CD4-positive, CD25-positive, alpha-beta regulatory T cell (primary cell): ENCODE measurements at regions not wholly inside any gene's neighbourhood (a gene's known extent, or its start where the extent isn't known, plus 50 kb on each side); places are given as distances from the start of the nearest gene placed in this dataset.
A peak's percentile ranks its signal among the peaks of the same experiment; 100 is the strongest.

Source experiments
- ATAC-seq, 2 donors: fragments of 150-1000 bp; cut with Tn5 transposase; one replicate each; pipeline ENCODE4 v1.10.0; 2021; ENCODE audit warnings: low read depth in 2 of 2, moderate number of reproducible peaks in 2 of 2, moderate library complexity in 1 of 2
- DNase-seq, 3 donors: peaks; one replicate each; pipeline versions ENCODE4 v3.0.0 to v3.0.0-alpha.2; 2012 to 2022; ENCODE audit warnings: mixed read lengths in 1 of 3
- H3K27ac ChIP-seq: one replicate; pipeline ENCODE4 v1.7.0; 2013; ENCODE audit warnings: mild to moderate bottlenecking, low read length; ENCODE audit not compliant: insufficient read depth, poor library complexity, severe bottlenecking
- H3K27me3 ChIP-seq: one replicate; pipeline ENCODE4 v1.7.0; 2013; ENCODE audit warnings: low read length; ENCODE audit not compliant: control insufficient read depth, insufficient read depth
- H3K36me3 ChIP-seq: one replicate; pipeline ENCODE4 v1.7.0; 2013; ENCODE audit warnings: mild to moderate bottlenecking, low read length, moderate library complexity; ENCODE audit not compliant: control insufficient read depth, insufficient read depth
- H3K4me1 ChIP-seq: 2 replicates; pipeline ENCODE4 v1.7.0; 2013; ENCODE audit warnings: mild to moderate bottlenecking, low read length; ENCODE audit not compliant: insufficient read depth, control insufficient read depth, poor library complexity, severe bottlenecking
- H3K4me3 ChIP-seq: one replicate; pipeline ENCODE4 v1.7.0; 2013; ENCODE audit warnings: low read depth, mild to moderate bottlenecking, low read length, moderate library complexity
- H3K9me3 ChIP-seq, 2 experiments: 1 replicate in 1 of 2; 2 replicates in 1 of 2; pipeline ENCODE4 v1.7.0; 2013; ENCODE audit warnings: low read length in 2 of 2, mild to moderate bottlenecking in 1 of 2, moderate library complexity in 1 of 2; ENCODE audit not compliant: control insufficient read depth in 2 of 2
- H3K27ac Mint-ChIP-seq, 3 donors: one replicate each; pipeline ENCODE4 v1.8.0; 2020 to 2022; ENCODE audit warnings: mild to moderate bottlenecking in 3 of 3, mixed read lengths in 3 of 3, moderate library complexity in 2 of 3
- H3K27me3 Mint-ChIP-seq: one replicate; pipeline ENCODE4 v1.8.0; 2022; ENCODE audit warnings: mild to moderate bottlenecking, mixed read lengths
- H3K36me3 Mint-ChIP-seq: one replicate; pipeline ENCODE4 v1.8.0; 2020; ENCODE audit warnings: mixed read lengths
- H3K4me1 Mint-ChIP-seq, 4 donors: one replicate each; pipeline ENCODE4 v1.8.0; 2020 to 2022; ENCODE audit warnings: mixed read lengths in 4 of 4, mild to moderate bottlenecking in 1 of 4
- H3K4me3 Mint-ChIP-seq, 4 donors: one replicate each; pipeline ENCODE4 v1.8.0; 2020 to 2022; ENCODE audit warnings: mild to moderate bottlenecking in 4 of 4, mixed read lengths in 4 of 4, moderate library complexity in 3 of 4
- H3K9me3 Mint-ChIP-seq, 7 donors: one replicate each; pipeline ENCODE4 v1.8.0; 2020 to 2022; ENCODE audit warnings: mixed read lengths in 7 of 7, mild to moderate bottlenecking in 3 of 7, moderate library complexity in 2 of 7

DNA sequence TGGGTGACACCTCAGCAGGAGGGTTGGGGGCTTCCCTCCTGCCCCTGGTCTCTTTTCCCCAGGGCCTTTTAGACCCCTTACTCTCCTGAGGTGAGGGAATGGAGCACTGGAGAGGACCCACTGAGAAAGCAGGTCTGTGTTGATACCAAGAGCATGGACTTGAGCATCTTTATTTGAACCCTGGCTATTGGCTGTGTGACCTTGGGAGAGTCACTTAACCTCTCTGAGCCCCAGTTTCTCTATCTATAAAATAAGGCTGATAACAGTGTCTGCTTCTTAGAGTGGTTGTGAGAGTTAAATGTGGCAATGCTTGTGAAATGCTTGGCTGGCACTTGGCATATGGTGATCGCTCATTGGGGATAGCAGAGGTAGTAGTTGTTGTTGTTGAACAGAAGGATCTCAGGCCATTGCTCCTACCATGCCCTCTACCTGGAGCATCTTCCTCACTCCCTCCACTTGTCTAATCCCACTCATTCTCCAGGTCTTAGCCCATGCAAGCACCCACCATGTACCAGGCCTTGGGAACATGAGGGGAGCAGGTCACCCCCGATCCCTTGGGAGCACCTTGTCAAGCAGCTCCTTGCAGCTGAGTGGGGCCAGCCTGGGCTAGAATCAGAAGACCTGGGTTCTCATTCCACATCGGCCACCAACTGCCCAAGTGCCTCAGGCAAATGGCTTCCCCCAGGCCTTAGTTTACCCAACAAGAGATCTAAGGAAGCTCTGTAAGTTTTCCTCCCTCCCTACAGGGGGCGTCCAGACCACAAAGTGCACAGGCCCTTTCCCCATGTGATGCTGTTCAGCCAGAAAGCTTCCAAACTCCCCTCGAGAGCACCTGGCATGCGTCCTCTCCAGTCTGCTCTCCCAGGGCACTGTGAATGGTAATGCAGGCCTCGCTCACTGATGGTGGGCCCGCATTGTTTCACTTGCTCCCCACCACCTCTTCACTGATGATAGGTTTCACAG lies 96.7 kb downstream of the LSM3 start:
- Histone ChIP-seq H3K9me3 (no peaks in the 10 kb centered on the region), H3K27ac (no peak overlapping the region), H3K4me3 (no peak overlapping the region), H3K27me3 (no peaks in the 10 kb centered on the region), H3K4me1 (no peaks in the 10 kb centered on the region), H3K36me3 (no peaks in the 10 kb centered on the region)
- Mint-ChIP-seq H3K4me1 (peaks cover 0 to 2% (median 0%) of the 10 kb centered on the region in 4 donors), H3K4me3 (no peak overlapping the region), H3K36me3 (no peaks in the 10 kb centered on the region), H3K27ac (no peak overlapping the region), H3K9me3 (peaks cover 0 to 1% (median 0%) of the 10 kb centered on the region in 7 donors), H3K27me3 (no peaks in the 10 kb centered on the region)
- DNase-seq = peak in 1 of 3 donors; percentile 39
- ATAC-seq = no peak

DNA sequence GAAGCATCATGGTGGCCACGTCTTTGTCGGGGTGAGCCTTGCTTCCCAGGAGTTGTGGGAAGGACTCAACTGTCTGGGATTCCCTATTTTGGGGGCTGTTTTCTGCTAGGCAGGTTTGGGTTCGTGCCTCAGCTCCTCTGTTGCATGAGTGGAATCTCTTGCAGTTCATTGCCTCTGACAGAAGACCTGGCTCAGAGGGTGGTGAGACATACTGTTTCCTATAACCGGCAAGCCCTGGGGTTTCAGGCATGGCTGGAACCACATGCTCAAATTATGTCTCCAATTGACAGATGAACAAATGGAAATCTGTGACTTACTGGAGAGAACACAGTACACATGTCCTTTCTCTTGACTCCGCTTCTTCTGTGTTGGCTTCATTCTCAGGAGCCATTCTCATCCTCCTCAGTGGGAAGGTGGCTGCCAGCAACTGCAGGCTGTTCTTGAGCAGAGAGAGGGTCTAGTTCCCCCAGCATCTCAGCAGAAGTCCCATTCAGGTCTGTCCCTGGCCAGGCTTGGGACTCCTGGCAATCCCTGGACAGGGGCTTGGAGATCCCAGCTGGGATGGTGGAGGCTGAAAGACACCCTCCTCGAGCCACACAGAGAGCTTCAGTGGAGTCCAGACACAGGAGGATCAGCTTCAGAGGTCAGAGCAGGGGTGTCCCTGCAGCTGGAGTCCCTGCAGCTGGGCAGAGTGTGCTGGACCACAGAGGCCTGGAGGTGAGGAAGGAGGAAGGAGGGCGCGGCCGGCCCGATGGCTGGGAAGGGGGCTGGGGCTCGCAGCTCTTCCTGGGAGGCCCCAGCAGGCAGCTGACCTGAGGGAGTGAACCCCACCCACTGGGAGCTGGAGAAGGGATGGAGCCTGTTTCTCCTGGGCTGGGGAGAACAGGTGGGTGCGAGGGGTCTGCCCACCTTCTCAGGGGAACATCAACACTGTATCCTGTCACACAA lies 97.6 kb downstream of the LSM3 start:
- Mint-ChIP-seq H3K4me1 (peaks cover 0 to 2% (median 0%) of the 10 kb centered on the region in 4 donors), H3K36me3 (no peaks in the 10 kb centered on the region), H3K9me3 (peaks cover 0 to 1% (median 0%) of the 10 kb centered on the region in 7 donors), H3K4me3 (no peak overlapping the region), H3K27ac (no peak overlapping the region), H3K27me3 (no peaks in the 10 kb centered on the region)
- ATAC-seq (no peak), DNase-seq (no peak)
- no peaks in the 10 kb centered on the region for H3K4me1 ChIP-seq
- H3K9me3 ChIP-seq = no peaks in the 10 kb centered on the region
- H3K27me3 ChIP-seq = no peaks in the 10 kb centered on the region
- no peak overlapping the region for H3K27ac ChIP-seq
- no peak overlapping the region for H3K4me3 ChIP-seq
- no peaks in the 10 kb centered on the region for H3K36me3 ChIP-seq

DNA sequence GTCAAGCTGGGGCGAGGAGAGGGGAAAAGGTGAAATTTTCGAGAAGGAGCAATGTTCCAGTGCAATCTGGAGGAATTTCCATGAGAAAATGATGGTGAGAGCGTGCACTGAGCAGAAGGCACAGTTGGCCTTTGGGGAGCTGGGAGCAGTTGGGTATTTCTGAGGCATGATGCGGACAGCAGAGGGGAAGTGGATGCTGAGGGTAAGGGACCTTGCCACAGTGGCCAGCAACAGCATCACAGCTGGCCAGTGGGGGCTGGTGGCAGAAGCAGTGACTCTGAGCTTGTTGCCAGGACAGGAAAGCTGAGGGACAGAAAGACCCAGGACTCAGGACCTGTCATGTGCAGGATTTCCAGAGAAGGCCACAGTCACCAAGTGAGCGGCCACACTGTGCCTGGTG lies 98.9 kb downstream of the LSM3 start:
- peak overlapping the region in 1 of 3 donors; percentile 2 for H3K27ac Mint-ChIP-seq
- Histone ChIP-seq H3K27ac (no peak overlapping the region), H3K36me3 (no peaks in the 10 kb centered on the region), H3K27me3 (no peaks in the 10 kb centered on the region), H3K4me3 (no peak overlapping the region), H3K4me1 (no peaks in the 10 kb centered on the region), H3K9me3 (no peaks in the 10 kb centered on the region)
- ATAC-seq (no peak), DNase-seq (no peak)
- H3K4me1 Mint-ChIP-seq = peaks cover 0 to 2% (median 0%) of the 10 kb centered on the region in 4 donors
- H3K36me3 Mint-ChIP-seq = no peaks in the 10 kb centered on the region
- H3K27me3 Mint-ChIP-seq = no peaks in the 10 kb centered on the region
- H3K4me3 Mint-ChIP-seq = no peak overlapping the region
- H3K9me3 Mint-ChIP-seq = peaks cover 0 to 1% (median 0%) of the 10 kb centered on the region in 7 donors

DNA sequence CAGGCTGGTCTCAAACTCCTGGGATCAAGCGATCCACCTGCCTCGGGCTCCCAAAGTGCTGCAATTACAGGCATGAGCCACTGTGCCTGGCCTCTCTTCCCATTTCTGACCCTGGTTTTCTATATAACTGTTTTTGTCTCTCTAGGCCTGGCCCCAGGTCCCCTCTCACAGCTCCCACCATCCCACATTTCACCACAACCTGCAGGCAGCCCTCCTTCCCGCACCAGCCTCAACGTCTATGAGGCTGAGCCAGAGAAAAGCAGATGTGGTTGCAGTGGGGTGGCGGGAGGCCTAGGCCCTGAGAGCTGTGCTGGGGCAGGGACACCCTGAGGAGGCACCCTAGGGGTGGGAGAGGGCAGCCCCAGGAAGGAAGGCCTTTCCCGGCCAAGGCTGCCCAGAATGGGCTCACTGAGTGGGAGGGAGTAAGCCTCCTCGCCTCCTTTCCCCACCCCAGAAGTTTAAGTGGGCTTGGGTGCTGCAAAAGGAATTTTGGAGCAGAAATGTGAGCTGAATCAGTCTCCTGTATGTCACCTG lies 99.7 kb downstream of the LSM3 start:
- H3K27ac ChIP-seq = no peak overlapping the region
- H3K36me3 ChIP-seq = no peaks in the 10 kb centered on the region
- H3K9me3 ChIP-seq = no peaks in the 10 kb centered on the region
- Mint-ChIP-seq H3K36me3 (no peaks in the 10 kb centered on the region), H3K27ac (no peak overlapping the region), H3K9me3 (peaks cover 0 to 1% (median 0%) of the 10 kb centered on the region in 7 donors), H3K4me3 (no peak overlapping the region), H3K27me3 (no peaks in the 10 kb centered on the region), H3K4me1 (peaks cover 0 to 2% (median 0%) of the 10 kb centered on the region in 4 donors)
- no peaks in the 10 kb centered on the region for H3K4me1 ChIP-seq
- DNase-seq (no peak), ATAC-seq (no peak)
- no peaks in the 10 kb centered on the region for H3K27me3 ChIP-seq
- no peak overlapping the region for H3K4me3 ChIP-seq

DNA sequence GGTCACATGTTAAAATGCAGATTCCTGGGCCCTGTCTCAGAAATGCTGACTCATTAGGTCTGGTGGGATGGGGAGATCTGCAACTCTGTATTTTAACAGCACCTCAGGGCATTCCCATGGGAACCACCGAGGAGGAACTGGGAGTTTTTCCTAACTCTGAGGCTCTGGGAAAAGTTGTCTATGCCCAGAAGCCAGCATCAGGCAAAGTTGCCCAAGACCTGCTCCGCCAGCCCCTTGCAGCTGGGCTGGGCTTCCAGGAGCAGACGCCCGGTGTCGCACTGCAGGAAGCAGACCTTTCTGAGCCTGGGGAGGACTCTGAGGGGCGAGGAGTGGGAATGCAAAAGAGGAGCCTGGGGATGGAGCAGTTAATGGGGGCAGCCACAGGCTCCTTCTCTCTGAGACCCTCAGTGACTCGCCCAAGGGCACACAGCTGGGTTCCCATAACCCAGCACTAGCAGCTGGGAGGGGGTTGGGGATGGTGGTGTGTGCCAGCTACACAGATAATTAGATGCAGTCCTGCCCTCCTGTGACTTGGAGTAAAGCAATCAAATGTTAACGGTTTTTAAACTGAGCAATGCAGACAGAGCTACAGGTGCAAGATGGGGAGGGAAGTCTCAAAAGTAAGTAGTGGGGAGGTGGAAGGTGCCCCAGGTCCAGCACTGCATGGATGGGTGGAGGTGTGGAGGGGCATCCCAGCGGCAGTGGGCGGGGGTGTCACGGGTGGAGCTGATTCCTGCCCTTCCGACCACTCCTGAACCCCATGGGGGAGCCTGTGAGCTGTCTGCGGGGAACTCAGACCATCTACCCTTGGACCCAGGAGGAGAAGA lies 100.4 kb downstream of the LSM3 start:
- Histone ChIP-seq H3K4me1 (no peaks in the 10 kb centered on the region), H3K27me3 (no peaks in the 10 kb centered on the region), H3K27ac (no peak overlapping the region), H3K4me3 (no peak overlapping the region), H3K9me3 (no peaks in the 10 kb centered on the region), H3K36me3 (no peaks in the 10 kb centered on the region)
- H3K36me3 Mint-ChIP-seq = no peaks in the 10 kb centered on the region
- H3K27ac Mint-ChIP-seq = no peak overlapping the region
- H3K27me3 Mint-ChIP-seq = no peaks in the 10 kb centered on the region
- peaks cover 0 to 1% (median 0%) of the 10 kb centered on the region in 7 donors for H3K9me3 Mint-ChIP-seq
- no peak for DNase-seq
- no peak overlapping the region for H3K4me3 Mint-ChIP-seq
- peaks cover 0 to 2% (median 0%) of the 10 kb centered on the region in 4 donors for H3K4me1 Mint-ChIP-seq
- ATAC-seq = no peak

DNA sequence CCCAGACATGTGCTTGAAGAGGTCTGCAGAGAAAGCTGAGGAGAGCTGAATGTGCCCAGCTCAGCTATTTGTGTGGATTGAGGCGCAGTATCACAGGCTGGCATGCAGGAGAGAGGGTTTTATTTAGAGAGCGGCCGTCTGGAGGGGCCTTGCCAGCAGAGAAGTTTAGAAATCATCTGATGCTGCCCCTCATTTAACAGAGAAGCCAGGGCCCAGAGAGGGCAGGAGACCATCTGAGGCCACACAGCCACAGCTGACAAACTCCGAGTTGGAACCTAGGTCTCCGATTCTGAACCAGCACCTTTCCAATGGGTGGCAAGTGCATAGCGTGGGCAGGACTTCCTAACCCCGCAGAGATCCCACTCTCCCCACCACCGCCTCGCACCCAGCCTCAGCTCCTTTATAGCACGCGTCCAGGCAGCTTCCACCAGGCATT lies 101.0 kb downstream of the LSM3 start:
- Mint-ChIP-seq H3K36me3 (no peaks in the 10 kb centered on the region), H3K27me3 (no peaks in the 10 kb centered on the region), H3K27ac (no peak overlapping the region), H3K9me3 (peaks cover 0 to 1% (median 0%) of the 10 kb centered on the region in 7 donors), H3K4me1 (peaks cover 0 to 2% (median 0%) of the 10 kb centered on the region in 4 donors), H3K4me3 (no peak overlapping the region)
- ATAC-seq = no peak
- Histone ChIP-seq H3K36me3 (no peaks in the 10 kb centered on the region), H3K4me3 (no peak overlapping the region), H3K9me3 (no peaks in the 10 kb centered on the region), H3K4me1 (no peaks in the 10 kb centered on the region), H3K27ac (no peak overlapping the region), H3K27me3 (no peaks in the 10 kb centered on the region)
- DNase-seq = no peak

DNA sequence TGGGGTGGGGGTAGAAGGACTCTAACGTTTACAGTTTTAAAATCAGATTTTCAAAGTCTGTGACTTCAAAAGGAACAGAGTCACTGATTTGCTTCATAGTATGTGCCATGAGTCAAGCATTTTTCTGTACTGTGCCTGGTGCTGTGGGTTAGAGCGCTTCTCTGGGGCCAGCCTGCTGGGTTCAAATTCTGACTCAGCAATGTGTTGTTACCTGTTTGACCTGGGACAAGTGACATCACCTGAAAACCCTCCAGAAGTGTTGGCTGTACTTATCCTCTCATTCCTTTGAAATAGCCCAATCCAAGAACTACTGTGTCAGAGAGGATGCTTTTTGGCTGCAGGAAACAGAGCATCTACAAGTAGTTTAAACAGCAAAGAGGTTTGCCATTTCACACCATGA lies 101.7 kb downstream of the LSM3 start:
- no peaks in the 10 kb centered on the region for H3K27me3 Mint-ChIP-seq
- Histone ChIP-seq H3K36me3 (no peaks in the 10 kb centered on the region), H3K27ac (no peak overlapping the region), H3K4me1 (no peaks in the 10 kb centered on the region), H3K4me3 (no peak overlapping the region), H3K9me3 (no peaks in the 10 kb centered on the region), H3K27me3 (no peaks in the 10 kb centered on the region)
- DNase-seq (no peak), ATAC-seq (no peak)
- no peak overlapping the region for H3K27ac Mint-ChIP-seq
- H3K4me3 Mint-ChIP-seq = no peak overlapping the region
- H3K36me3 Mint-ChIP-seq = no peaks in the 10 kb centered on the region
- peaks cover 0 to 2% (median 0%) of the 10 kb centered on the region in 4 donors for H3K4me1 Mint-ChIP-seq
- H3K9me3 Mint-ChIP-seq = peaks cover 0 to 1% (median 0%) of the 10 kb centered on the region in 7 donors
